AG04450 (cell line): ENCODE measurements at regions not wholly inside any gene's neighbourhood (a gene's known extent, or its start where the extent isn't known, plus 50 kb on each side); places are given as distances from the start of the nearest gene placed in this dataset.

Experiments
- CTCF ChIA-PET: fragments of 300-600, 350-600 bp; formaldehyde crosslinking; extraction: SDS; loops from one replicate; lab custom pipeline; 2022; ENCODE audit warnings: antibody characterized with exemption, inconsistent platforms; lab: Charles Lee
- POLR2A ChIA-PET: fragments of 350-600 bp; formaldehyde crosslinking; extraction: SDS; loops from one replicate; lab custom pipeline; 2021; ENCODE audit warnings: antibody characterized with exemption, inconsistent platforms; lab: Yijun Ruan, JAX
- DNase-seq: peaks from one replicate; pipeline ENCODE4 v3.0.0-alpha.2; 2011; ENCODE audit warnings: low read depth, low spot score
- H3K27ac ChIP-seq: one replicate; pipeline ENCODE4 v1.5.1; 2012; ENCODE audit warnings: low read depth, low read length, control low read depth
- H3K27me3 ChIP-seq: one replicate; pipeline ENCODE4 v1.6.0; 2012; ENCODE audit warnings: low read length; ENCODE audit not compliant: control insufficient read depth, insufficient read depth
- H3K4me3 ChIP-seq: 2 replicates; pipeline ENCODE4 v1.5.1; 2011; ENCODE audit warnings: mild to moderate bottlenecking, low read depth, low read length, control low read depth
- H3K9me3 ChIP-seq: 2 replicates; pipeline ENCODE4 v1.5.1; 2012; ENCODE audit warnings: low read length; ENCODE audit not compliant: control insufficient read depth, insufficient read depth
- CTCF ChIP-seq: IDR thresholded peaks from 2 replicates; pipeline ENCODE4 v1.5.1; 2011; ENCODE audit warnings: low read depth, low read length, control low read depth, inconsistent platforms

DNA sequence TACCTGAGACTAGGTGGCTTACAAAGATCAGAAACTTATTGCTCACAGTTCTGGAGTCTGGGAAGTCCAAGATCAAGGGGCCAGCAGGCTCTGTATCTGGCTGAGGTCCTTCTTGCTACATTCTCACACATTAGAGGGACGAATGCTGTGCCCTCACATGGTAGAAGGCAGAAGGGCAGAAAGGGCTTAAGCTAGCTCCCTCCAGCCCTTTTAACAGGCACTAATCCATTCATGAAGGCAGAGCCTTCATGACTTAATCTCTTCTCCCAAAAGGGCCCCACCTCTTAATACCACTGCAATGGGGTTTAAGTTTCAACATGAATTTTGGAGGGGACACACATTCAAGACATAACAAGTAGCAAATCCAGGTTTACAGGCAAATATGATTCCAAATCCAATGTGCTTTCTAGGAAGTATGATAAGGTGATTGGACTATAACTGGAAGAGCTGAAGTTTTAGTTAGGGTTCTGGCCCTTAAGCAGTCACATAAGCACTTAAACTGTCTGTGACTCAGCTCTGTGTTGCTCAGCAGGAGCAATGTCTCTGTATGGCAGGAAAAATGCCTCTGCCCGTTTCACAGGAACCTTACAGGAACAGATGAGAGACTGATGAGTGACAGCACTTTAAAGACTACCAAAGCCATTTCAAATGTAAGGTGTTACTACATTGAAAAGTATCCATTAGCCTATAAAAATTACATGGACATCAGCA, 119.6 kb upstream of the PTPRM start:
- no peaks in the 10 kb centered on the region for H3K27me3 ChIP-seq
- DNase-seq, result no peak
- H3K27ac ChIP-seq, result no peak overlapping the region
- H3K9me3 ChIP-seq, result no peaks in the 10 kb centered on the region
- POLR2A ChIA-PET, result no interaction called here
- no peak for TF ChIP-seq CTCF
- CTCF ChIA-PET, result no interaction called here
- H3K4me3 ChIP-seq, result no peak overlapping the region

GRCh38 chr18:7452331-7452730, 114.8 kb upstream of the PTPRM start:
- POLR2A ChIA-PET, result no interaction called here

DNA sequence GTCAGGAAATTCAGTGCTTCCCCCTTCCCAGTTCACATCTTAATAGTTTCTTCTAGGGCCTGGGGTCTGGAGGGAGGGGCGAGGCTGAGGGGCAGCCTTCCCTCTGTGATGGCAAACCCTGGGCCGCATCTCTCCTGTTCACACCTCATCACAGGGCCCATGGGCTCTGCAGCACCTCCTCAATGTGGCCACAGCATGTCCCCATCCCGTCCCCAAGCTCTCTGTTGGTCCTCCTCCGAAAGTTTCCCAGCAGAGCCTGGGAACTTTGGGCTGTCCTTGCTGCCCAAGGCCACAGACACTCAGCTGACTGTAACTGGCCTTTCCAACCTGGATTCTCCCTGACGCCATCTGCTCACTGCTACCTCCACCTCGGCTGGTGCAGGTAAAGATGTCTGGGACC, 112.7 kb upstream of the PTPRM start:
- H3K27me3 ChIP-seq, result no peaks in the 10 kb centered on the region
- ChIA-PET CTCF (no interaction called here), POLR2A (no interaction called here)
- no peak overlapping the region for H3K4me3 ChIP-seq
- H3K9me3 ChIP-seq, result no peaks in the 10 kb centered on the region
- no peak overlapping the region for H3K27ac ChIP-seq
- no peak for TF ChIP-seq CTCF
- no peak for DNase-seq

More at GRCh38 chr18:7452331-7452730, 114.8 kb upstream of the PTPRM start:
- no peak overlapping the region for H3K4me3 ChIP-seq
- peak; percentile 53 for TF ChIP-seq CTCF
- no peak overlapping the region for H3K27ac ChIP-seq
- H3K9me3 ChIP-seq, result no peaks in the 10 kb centered on the region
- no peaks in the 10 kb centered on the region for H3K27me3 ChIP-seq
- no peak for DNase-seq
- CTCF ChIA-PET, result interaction anchor here (0.6 kb wide), 1 partner anchor 236 kb away, joined by 3 read pairs; no protein-coding TSS in a partner anchor

GRCh38 chr18:7456376-7456775, 110.7 kb upstream of the PTPRM start:
- no peak for TF ChIP-seq CTCF
- H3K4me3 ChIP-seq, result no peak overlapping the region
- POLR2A ChIA-PET, result no interaction called here
- CTCF ChIA-PET, result no interaction called here
- no peak for DNase-seq
- H3K27ac ChIP-seq, result no peak overlapping the region
- H3K9me3 ChIP-seq, result no peaks in the 10 kb centered on the region
- H3K27me3 ChIP-seq, result no peaks in the 10 kb centered on the region

DNA sequence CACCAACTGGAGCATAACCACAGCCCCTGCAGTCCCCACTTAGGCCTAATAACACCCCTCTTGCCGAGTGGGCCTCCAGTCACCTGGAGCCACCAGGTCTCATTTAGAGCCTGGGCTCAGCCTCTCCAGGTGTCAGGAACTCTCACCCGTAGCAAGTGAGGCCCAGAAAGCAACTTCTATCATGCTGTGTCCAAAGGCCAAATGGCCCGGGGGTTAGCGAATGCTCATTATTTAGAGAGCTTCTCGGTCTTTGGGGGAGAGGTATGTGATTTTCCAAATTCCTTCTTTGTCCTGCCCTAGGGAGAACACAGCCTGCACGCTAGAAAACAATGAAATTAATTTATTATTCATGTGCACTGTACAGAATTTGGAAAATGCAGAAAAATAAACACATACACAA, 109.9 kb upstream of the PTPRM start:
- H3K27me3 ChIP-seq, result no peaks in the 10 kb centered on the region
- no peak overlapping the region for H3K4me3 ChIP-seq
- no peak for DNase-seq
- CTCF ChIA-PET, result no interaction called here
- TF ChIP-seq CTCF, result no peak
- POLR2A ChIA-PET, result no interaction called here
- H3K27ac ChIP-seq, result no peak overlapping the region
- H3K9me3 ChIP-seq, result no peaks in the 10 kb centered on the region
